Epithelial cell of proximal tubule (primary cell): ENCODE measurements at regions not wholly inside any gene's neighbourhood (a gene's known extent, or its start where the extent isn't known, plus 50 kb on each side); places are given as distances from the start of the nearest gene placed in this dataset.

ENCODE experiments used
- DNase-seq: peaks from one replicate; pipeline ENCODE4 v3.0.0-alpha.2; 2011; ENCODE audit warnings: low read depth
- H3K4me3 ChIP-seq: 2 replicates; pipeline ENCODE4 v1.5.1; 2011; ENCODE audit warnings: low read depth, mild to moderate bottlenecking, low read length
- CTCF ChIP-seq: conservative IDR thresholded peaks from 2 replicates; pipeline ENCODE4 v1.5.1; 2012; ENCODE audit warnings: low read depth, mild to moderate bottlenecking, low read length

- no peak for DNase-seq
- no peak overlapping the region for H3K4me3 ChIP-seq
- TF ChIP-seq CTCF, result no peak
These were observed 68.8 kb upstream of the TJP1 start for GRCh38 chr15:29891096-29891457.

- no peak for DNase-seq
- TF ChIP-seq CTCF, result no peak
- H3K4me3 ChIP-seq, result no peak overlapping the region
These were observed 68.2 kb upstream of the TJP1 start for GRCh38 chr15:29890336-29891095.

GRCh38 chr15:29889542-29890329, 67.5 kb upstream of the TJP1 start:
- H3K4me3 ChIP-seq, result no peak overlapping the region
- no peak for TF ChIP-seq CTCF
- DNase-seq, result no peak

- no peak for DNase-seq
- no peak overlapping the region for H3K4me3 ChIP-seq
- TF ChIP-seq CTCF, result no peak
These were observed 66.4 kb upstream of the TJP1 start for GRCh38 chr15:29888646-29889045.

- no peak overlapping the region for H3K4me3 ChIP-seq
- no peak for DNase-seq
- no peak for TF ChIP-seq CTCF
These were observed 65.5 kb upstream of the TJP1 start for GRCh38 chr15:29887721-29888120.

- TF ChIP-seq CTCF, result no peak
- no peak overlapping the region for H3K4me3 ChIP-seq
- DNase-seq, result no peak
These were observed 62.9 kb upstream of the TJP1 start for GRCh38 chr15:29885183-29885582.

GRCh38 chr15:29883126-29883525, 60.9 kb upstream of the TJP1 start:
- no peak overlapping the region for H3K4me3 ChIP-seq
- DNase-seq, result no peak
- TF ChIP-seq CTCF, result no peak
